HEK293T (cell line): ENCODE measurements at regions not wholly inside any gene's neighbourhood (a gene's known extent, or its start where the extent isn't known, plus 50 kb on each side); places are given as distances from the start of the nearest gene placed in this dataset.

Source experiments
- BHLHE40 ChIP-seq: fragments of 450-650 bp; IDR thresholded peaks from 2 replicates; pipeline ENCODE4 v1.6.1; 2016; ENCODE audit warnings: mild to moderate bottlenecking, moderate library complexity, borderline replicate concordance
- CTBP1 ChIP-seq: fragments of 450-650 bp; IDR thresholded peaks from 2 replicates; pipeline ENCODE4 v1.6.1; 2016; ENCODE audit warnings: borderline replicate concordance
- ELF4 ChIP-seq: fragments of 450-650 bp; IDR thresholded peaks from 2 replicates; pipeline ENCODE4 v1.6.1; 2017; ENCODE audit warnings: antibody characterized with exemption
- FOXA1 ChIP-seq: fragments of 450-650 bp; IDR thresholded peaks from 2 replicates; pipeline ENCODE4 v1.6.1; 2016; ENCODE audit warnings: mild to moderate bottlenecking
- FOXK2 ChIP-seq: fragments of 450-650 bp; IDR thresholded peaks from 2 replicates; pipeline ENCODE4 v1.6.1; 2016; ENCODE audit warnings: mild to moderate bottlenecking
- FOXM1 ChIP-seq: fragments of 450-650 bp; IDR thresholded peaks from 2 replicates; pipeline ENCODE4 v1.6.1; 2017; ENCODE audit warnings: mild to moderate bottlenecking, borderline replicate concordance
- LEF1 ChIP-seq: fragments of 450-650 bp; IDR thresholded peaks from 2 replicates; pipeline ENCODE4 v1.6.1; 2017; ENCODE audit warnings: mild to moderate bottlenecking, borderline replicate concordance
- SP1 ChIP-seq: fragments of 450-650 bp; IDR thresholded peaks from 2 replicates; pipeline ENCODE4 v1.6.1; 2017
- SUZ12 ChIP-seq: fragments of 450-650 bp; IDR thresholded peaks from 2 replicates; pipeline ENCODE4 v1.6.1; 2016; ENCODE audit warnings: mild to moderate bottlenecking
- TARDBP ChIP-seq: fragments of 450-650 bp; IDR thresholded peaks from 2 replicates; pipeline ENCODE4 v1.6.1; 2016
- ZNF384 ChIP-seq: fragments of 450-650 bp; IDR thresholded peaks from 2 replicates; pipeline ENCODE4 v1.6.1; 2016

DNA sequence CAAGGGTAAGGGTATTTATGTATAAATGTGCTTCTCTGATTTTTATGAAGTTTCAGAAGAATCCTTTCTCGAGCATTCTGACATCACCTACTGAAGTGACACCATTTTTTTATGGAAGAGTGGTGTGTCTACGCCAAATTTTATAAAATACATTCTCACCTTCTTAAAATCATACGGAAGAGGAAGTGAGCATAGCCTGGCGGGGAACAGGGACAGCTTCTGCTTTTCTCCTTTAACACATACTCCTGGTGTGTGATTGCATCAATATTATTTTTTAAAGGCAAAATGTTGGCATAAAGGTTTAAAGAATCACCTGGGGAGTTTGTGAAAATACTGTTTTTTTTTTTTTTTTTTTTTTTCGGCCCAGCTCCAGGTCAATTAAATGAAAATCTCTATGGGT is 733.6 kb upstream of the MAN1A1 start:
- no peak for TF ChIP-seq CTBP1
- no peak for TF ChIP-seq SP1
- no peak for TF ChIP-seq ELF4
- TF ChIP-seq BHLHE40, result no peak
- no peak for TF ChIP-seq FOXM1
- no peak for TF ChIP-seq SUZ12
- TF ChIP-seq LEF1, result no peak
- TF ChIP-seq FOXA1, result no peak
- TF ChIP-seq TARDBP, result no peak
- no peak for TF ChIP-seq FOXK2
- TF ChIP-seq ZNF384, result no peak
